GM13976 (cell line): ENCODE measurements at regions not wholly inside any gene's neighbourhood (a gene's known extent, or its start where the extent isn't known, plus 50 kb on each side); places are given as distances from the start of the nearest gene placed in this dataset.

Experiments used
- DNase-seq: peaks from one replicate; pipeline ENCODE4 v3.0.0; 2012; ENCODE audit warnings: low spot score
- in situ Hi-C: fragments of 300-500 bp; cut with MboI; formaldehyde crosslinking; loops from one replicate; pipeline ENCODE4 v1.12.0; 2022; ENCODE audit warnings: low sequenced_read_pairs, mixed read lengths, inconsistent platforms; ENCODE audit not compliant: unreplicated experiment
- TF ChIP-seq, protein P1 (sequence below): IDR thresholded peaks from 2 replicates; pipeline ENCODE4 v1.5.1; 2012; ENCODE audit warnings: borderline replicate concordance, mild to moderate bottlenecking; ENCODE audit not compliant: insufficient read depth; ENCODE audit errors: extremely low read depth, missing control alignments, control extremely low read depth

DNA sequence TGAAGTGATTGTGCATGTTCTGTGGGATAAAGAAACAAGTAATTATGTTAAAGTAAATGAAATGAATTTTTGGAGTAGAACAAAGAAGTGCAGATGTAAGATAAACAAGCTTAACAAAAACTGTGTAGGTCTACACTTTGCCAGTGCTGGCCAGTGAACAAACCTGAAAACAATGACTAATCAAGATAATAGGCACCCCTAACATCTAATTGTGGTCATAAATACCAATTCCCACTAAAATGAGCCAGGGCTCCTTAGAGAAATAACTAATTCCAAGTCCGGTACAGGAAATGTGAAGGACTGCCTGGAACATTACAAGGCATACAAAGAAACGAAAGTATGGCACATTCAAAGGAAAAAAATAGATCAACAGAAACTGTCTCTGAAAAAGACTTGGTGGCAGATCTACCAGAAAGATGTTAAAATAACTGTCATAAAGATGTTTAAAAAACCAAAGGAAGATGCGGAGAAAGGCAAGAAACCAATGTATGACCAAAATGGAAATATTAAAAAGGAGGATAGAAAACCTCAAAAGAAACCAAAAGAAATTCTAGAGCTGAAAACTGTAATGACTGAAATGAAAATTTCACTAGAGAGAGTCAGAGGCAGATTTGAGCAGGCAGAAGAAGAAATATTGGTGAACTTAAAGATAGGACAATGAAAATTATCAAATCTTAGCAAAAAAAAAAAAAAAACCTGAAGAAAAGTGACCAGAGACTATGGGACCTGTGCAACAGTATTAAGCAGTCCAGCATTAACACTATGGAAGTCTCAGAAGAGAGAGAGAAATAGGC lies 94.7 kb upstream of the SLC66A3 start:
- TF ChIP-seq, protein P1, sequence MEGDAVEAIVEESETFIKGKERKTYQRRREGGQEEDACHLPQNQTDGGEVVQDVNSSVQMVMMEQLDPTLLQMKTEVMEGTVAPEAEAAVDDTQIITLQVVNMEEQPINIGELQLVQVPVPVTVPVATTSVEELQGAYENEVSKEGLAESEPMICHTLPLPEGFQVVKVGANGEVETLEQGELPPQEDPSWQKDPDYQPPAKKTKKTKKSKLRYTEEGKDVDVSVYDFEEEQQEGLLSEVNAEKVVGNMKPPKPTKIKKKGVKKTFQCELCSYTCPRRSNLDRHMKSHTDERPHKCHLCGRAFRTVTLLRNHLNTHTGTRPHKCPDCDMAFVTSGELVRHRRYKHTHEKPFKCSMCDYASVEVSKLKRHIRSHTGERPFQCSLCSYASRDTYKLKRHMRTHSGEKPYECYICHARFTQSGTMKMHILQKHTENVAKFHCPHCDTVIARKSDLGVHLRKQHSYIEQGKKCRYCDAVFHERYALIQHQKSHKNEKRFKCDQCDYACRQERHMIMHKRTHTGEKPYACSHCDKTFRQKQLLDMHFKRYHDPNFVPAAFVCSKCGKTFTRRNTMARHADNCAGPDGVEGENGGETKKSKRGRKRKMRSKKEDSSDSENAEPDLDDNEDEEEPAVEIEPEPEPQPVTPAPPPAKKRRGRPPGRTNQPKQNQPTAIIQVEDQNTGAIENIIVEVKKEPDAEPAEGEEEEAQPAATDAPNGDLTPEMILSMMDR = no peak
- DNase-seq = no peak
- in situ Hi-C loops = no loop called here

DNA sequence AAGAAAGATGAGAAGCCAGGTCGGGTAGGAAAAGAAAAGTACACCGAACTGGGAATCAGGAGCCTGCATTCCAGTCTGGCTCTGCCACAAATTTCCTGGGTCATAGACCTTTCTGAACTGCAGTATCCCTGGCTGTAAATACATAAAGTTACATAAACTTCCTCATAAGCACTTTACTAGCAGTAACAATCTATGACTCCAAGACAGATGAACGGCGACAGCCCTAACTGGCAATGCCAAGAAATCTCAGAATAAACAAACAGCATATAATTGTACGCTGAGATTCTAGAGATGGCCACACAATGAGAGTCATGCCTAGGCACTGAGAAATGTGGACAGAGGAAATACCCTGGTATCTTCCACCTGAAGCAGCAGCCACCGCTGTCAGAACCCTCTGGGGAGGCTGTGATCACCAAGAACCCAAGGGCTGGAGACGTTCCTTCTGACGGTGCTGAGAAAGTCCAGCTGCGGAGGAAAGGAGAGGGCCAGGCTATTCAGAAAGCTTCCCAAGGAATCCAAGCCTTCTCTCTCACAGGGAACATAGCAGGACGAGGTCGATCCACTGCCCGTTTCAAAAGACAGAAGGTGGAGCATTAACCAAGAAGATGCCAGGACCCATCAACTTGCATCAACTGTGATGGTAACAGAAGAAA lies 89.3 kb upstream of the SLC66A3 start:
- in situ Hi-C loops = no loop called here
- TF ChIP-seq, protein P1 = no peak
- no peak for DNase-seq

DNA sequence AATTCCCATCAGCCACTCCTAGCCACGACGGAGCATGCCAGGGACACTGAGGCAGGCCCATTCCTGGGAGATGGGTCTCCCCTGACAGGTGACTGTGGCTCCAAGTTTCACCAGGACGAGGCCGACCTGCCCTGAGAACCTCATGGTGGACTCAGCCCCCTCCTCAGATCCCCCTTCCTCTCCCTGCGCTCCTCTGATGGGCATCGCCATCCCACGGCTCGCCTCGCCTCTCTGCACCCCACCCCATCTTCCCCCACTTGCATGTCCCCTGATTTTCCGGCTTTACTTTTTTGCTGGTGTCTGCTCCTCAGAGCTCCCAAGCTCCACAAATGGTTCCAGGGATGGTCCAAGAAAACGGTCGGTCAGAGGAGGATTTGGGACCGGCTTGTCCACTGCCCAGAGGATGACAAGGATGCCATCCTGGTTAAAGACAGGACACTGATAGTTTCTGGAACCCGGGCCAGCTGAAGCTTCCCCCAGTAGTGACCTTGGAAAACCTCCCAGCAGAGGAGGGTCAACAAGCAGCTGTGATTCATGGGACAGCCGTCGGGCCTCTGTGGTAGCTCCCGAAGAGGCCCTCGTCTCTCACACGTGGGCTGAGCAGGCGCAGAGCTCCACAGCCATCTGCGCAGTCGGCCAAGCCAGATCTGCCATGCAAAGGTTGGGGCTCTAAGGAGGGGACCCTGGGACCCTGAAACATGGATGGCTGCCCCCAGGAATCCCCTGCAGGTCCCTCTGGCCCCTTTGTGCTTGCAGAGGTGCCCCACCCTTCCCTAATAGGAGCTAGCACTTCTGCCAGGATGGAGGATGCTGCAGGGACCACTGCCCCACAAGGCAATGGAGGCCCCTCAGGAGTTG lies 87.8 kb upstream of the SLC66A3 start:
- TF ChIP-seq, protein P1 = no peak
- in situ Hi-C loops = no loop called here
- DNase-seq = no peak

DNA sequence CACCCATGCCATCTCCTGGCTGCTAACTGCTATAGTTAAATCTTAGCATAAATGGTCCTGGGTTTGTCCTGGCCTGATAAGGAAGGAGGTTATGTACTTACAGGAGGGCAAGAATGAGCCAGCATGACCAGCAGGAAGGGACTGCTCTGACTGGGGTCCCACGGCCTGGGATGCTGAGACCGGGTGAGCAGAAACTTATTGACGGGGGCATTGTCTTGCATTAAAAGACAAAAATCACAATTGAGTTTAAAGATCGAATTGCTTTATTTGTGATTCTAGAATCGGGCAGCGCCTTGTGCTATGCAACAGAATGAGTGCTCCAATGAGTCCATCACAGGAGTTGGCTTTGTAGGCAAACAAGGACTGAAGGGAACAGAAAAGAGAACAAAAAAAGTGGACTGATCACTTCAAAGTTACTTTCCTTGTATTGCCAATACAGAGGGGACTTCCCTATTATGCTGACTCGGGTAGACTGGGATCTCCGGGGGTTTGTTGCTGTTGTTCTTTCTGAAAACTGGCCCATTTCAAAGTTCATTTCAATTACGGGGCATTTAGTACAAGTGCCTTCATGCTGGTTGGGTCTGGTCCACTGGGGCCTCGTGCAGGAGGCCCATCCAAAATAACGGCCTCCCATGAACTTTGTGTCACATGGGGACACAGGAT lies 87.1 kb upstream of the SLC66A3 start:
- no peak for DNase-seq
- in situ Hi-C loops = no loop called here
- TF ChIP-seq, protein P1 = no peak

DNA sequence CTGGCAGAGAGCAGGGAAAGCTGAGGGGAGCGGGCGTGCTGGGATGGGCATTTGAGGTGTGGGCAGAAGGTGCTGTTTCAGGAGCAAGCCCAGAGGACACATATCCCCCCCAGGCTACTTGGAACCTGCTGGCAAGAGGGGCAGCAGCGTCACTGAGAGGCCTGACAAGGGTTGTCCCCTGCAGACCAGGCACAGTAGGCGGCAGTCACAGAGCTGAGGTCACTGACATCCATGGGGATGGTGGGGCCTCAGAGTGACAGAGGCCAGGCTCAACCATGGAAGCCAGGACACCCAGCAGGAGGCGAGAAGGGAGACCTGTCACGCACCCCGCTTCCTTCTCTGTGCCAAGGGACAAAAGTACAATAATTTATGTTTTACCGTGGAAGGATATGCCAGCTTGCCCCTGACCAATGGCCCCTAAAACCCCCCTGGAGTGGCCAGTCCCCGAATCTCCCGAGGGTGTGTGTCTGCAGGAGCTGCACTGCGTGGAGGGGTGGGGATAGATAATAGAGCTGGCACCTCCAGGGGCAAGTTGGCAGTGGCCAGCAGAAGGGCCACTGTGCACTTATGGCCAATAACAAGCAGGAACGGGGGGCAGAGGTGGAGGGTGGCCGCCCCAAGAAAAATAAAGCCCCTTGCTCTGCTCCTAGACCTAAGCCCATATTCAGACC lies 86.3 kb upstream of the SLC66A3 start:
- DNase-seq = no peak
- in situ Hi-C loops = no loop called here
- TF ChIP-seq, protein P1 = no peak
